ENCODE measurements at regions not wholly inside any gene's neighbourhood (a gene's known extent, or its start where the extent isn't known, plus 50 kb on each side); places are given as distances from the start of the nearest gene placed in this dataset.
"Not testable (repeated sequence)": the region's sequence is repeated elsewhere in the genome, so short reads cannot be mapped to it uniquely, and the experiment has no call there.

GRCh38 chr10:8412541-8412940 lies 358.1 kb downstream of the GATA3 start:
- H3K4me3 ChIP-seq (replicated peaks; ENCODE audit: insufficient read depth, low read length), result no peak overlapping the region
- no peak for DNase-seq (ENCODE audit: low read depth in 1 of 2, low spot score in 1 of 2)
- TF ChIP-seq CTCF (IDR thresholded peaks at IDR 0.05; ENCODE audit: insufficient read depth, low read length) (no peak), SPI1 (IDR thresholded peaks at IDR 0.05; ENCODE audit: borderline replicate concordance, low read depth) (no peak), GABPA (IDR thresholded peaks at IDR 0.05; ENCODE audit: low read depth) (no peak), POLR2AphosphoS5 (IDR thresholded peaks at IDR 0.05; ENCODE audit: low read depth) (no peak), REST (IDR thresholded peaks at IDR 0.05; ENCODE audit: insufficient replicate concordance, low read depth) (no peak)
- no peaks in the 10 kb centered on the region for H3K27me3 ChIP-seq (ENCODE audit: insufficient read depth, poor library complexity, severe bottlenecking)
- no peak overlapping the region for H3K27ac ChIP-seq (replicated peaks)

- not testable (repeated sequence) for DNase-seq (ENCODE audit: low read depth in 1 of 2, low spot score in 1 of 2); H3K27ac ChIP-seq (replicated peaks); H3K4me3 ChIP-seq (replicated peaks; ENCODE audit: insufficient read depth, low read length); H3K27me3 ChIP-seq (ENCODE audit: insufficient read depth, poor library complexity, severe bottlenecking)
Observed at GRCh38 chr10:8415029-8415428, 360.5 kb downstream of the GATA3 start.

- Histone ChIP-seq H3K27me3 (ENCODE audit: insufficient read depth, poor library complexity, severe bottlenecking) (no peaks in the 10 kb centered on the region), H3K27ac (replicated peaks) (no peak overlapping the region), H3K4me3 (replicated peaks; ENCODE audit: insufficient read depth, low read length) (no peak overlapping the region)
- TF ChIP-seq GABPA (IDR thresholded peaks at IDR 0.05; ENCODE audit: low read depth), result no peak
- DNase-seq (ENCODE audit: low read depth in 1 of 2, low spot score in 1 of 2), result no peak
Observed at GRCh38 chr10:8416192-8416701, 361.8 kb downstream of the GATA3 start.

GRCh38 chr10:8416760-8417159 lies 362.3 kb downstream of the GATA3 start:
- no peak overlapping the region for H3K4me3 ChIP-seq (replicated peaks; ENCODE audit: insufficient read depth, low read length)
- no peak overlapping the region for H3K27ac ChIP-seq (replicated peaks)
- no peak for DNase-seq (ENCODE audit: low read depth in 1 of 2, low spot score in 1 of 2)
- H3K27me3 ChIP-seq (ENCODE audit: insufficient read depth, poor library complexity, severe bottlenecking), result no peaks in the 10 kb centered on the region
- TF ChIP-seq SPI1 (IDR thresholded peaks at IDR 0.05; ENCODE audit: borderline replicate concordance, low read depth) (no peak), GABPA (IDR thresholded peaks at IDR 0.05; ENCODE audit: low read depth) (no peak), CTCF (IDR thresholded peaks at IDR 0.05; ENCODE audit: insufficient read depth, low read length) (no peak), REST (IDR thresholded peaks at IDR 0.05; ENCODE audit: insufficient replicate concordance, low read depth) (no peak), POLR2AphosphoS5 (IDR thresholded peaks at IDR 0.05; ENCODE audit: low read depth) (no peak)

- no peaks in the 10 kb centered on the region for H3K27me3 ChIP-seq (ENCODE audit: insufficient read depth, poor library complexity, severe bottlenecking)
- TF ChIP-seq SPI1 (IDR thresholded peaks at IDR 0.05; ENCODE audit: borderline replicate concordance, low read depth) (no peak), CTCF (IDR thresholded peaks at IDR 0.05; ENCODE audit: insufficient read depth, low read length) (no peak), POLR2AphosphoS5 (IDR thresholded peaks at IDR 0.05; ENCODE audit: low read depth) (no peak), GABPA (IDR thresholded peaks at IDR 0.05; ENCODE audit: low read depth) (no peak), REST (IDR thresholded peaks at IDR 0.05; ENCODE audit: insufficient replicate concordance, low read depth) (no peak)
Observed at GRCh38 chr10:8417631-8418030, 363.1 kb downstream of the GATA3 start.

More at GRCh38 chr10:8417631-8418030, 363.1 kb downstream of the GATA3 start:
- no peak overlapping the region for H3K4me3 ChIP-seq (replicated peaks; ENCODE audit: insufficient read depth, low read length)
- H3K27ac ChIP-seq (replicated peaks), result no peak overlapping the region
- DNase-seq (ENCODE audit: low read depth in 1 of 2, low spot score in 1 of 2), result no peak

Data from HL-60 (cell line).